ENCODE measurements at regions not wholly inside any gene's neighbourhood (a gene's known extent, or its start where the extent isn't known, plus 50 kb on each side); places are given as distances from the start of the nearest gene placed in this dataset.

GRCh38 chr5:125581311-125581710, 834.9 kb upstream of the ZNF608 start:
- DNase-seq (ENCODE audit: low spot score) (no peak), FAIRE-seq (no peak)

GRCh38 chr5:125582352-125582751, 835.9 kb upstream of the ZNF608 start:
- DNase-seq (ENCODE audit: low spot score) (no peak), FAIRE-seq (no peak)

GRCh38 chr5:125583321-125584139, 837.1 kb upstream of the ZNF608 start:
- FAIRE-seq (no peak), DNase-seq (ENCODE audit: low spot score) (no peak)

- DNase-seq (ENCODE audit: low spot score) (no peak), FAIRE-seq (no peak)
Observed at GRCh38 chr5:125584140-125584520, 837.7 kb upstream of the ZNF608 start.

GRCh38 chr5:125587631-125588030, 835.6 kb upstream of the GRAMD2B start:
- DNase-seq (ENCODE audit: low spot score), result no peak
- no peak for FAIRE-seq

GRCh38 chr5:125592856-125593255, 830.4 kb upstream of the GRAMD2B start:
- FAIRE-seq, result no peak
- DNase-seq (ENCODE audit: low spot score), result no peak

GRCh38 chr5:125595095-125595494, 828.1 kb upstream of the GRAMD2B start:
- no peak for FAIRE-seq

GRCh38 chr5:125595845-125596244, 827.4 kb upstream of the GRAMD2B start:
- FAIRE-seq, result no peak
- no peak for DNase-seq (ENCODE audit: low spot score)

More at GRCh38 chr5:125595095-125595494, 828.1 kb upstream of the GRAMD2B start:
- no peak for DNase-seq (ENCODE audit: low spot score)

- DNase-seq (ENCODE audit: low spot score), result no peak
- FAIRE-seq, result no peak
Observed at GRCh38 chr5:125597338-125597737, 825.9 kb upstream of the GRAMD2B start.

GRCh38 chr5:125600559-125600958, 822.6 kb upstream of the GRAMD2B start:
- DNase-seq (ENCODE audit: low spot score), result no peak
- FAIRE-seq, result no peak

GRCh38 chr5:125602184-125602583, 821.0 kb upstream of the GRAMD2B start:
- no peak for FAIRE-seq
- no peak for DNase-seq (ENCODE audit: low spot score)

- FAIRE-seq (no peak), DNase-seq (ENCODE audit: low spot score) (no peak)
Observed at GRCh38 chr5:125603321-125603720, 819.9 kb upstream of the GRAMD2B start.

GRCh38 chr5:125604104-125604503, 819.1 kb upstream of the GRAMD2B start:
- DNase-seq (ENCODE audit: low spot score) (no peak), FAIRE-seq (no peak)

- DNase-seq (ENCODE audit: low spot score) (no peak), FAIRE-seq (no peak)
Observed at GRCh38 chr5:125607018-125607417, 816.2 kb upstream of the GRAMD2B start.

- FAIRE-seq (no peak), DNase-seq (ENCODE audit: low spot score) (no peak)
Observed at GRCh38 chr5:125609011-125609410, 814.2 kb upstream of the GRAMD2B start.

- no peak for FAIRE-seq
- no peak for DNase-seq (ENCODE audit: low spot score)
Observed at GRCh38 chr5:125610892-125611291, 812.3 kb upstream of the GRAMD2B start.

- no peak for DNase-seq (ENCODE audit: low spot score)
- no peak for FAIRE-seq
Observed at GRCh38 chr5:125611541-125611940, 811.7 kb upstream of the GRAMD2B start.

- DNase-seq (ENCODE audit: low spot score), result no peak
- no peak for FAIRE-seq
Observed at GRCh38 chr5:125612181-125612721, 811.0 kb upstream of the GRAMD2B start.

GRCh38 chr5:125612776-125613175, 810.4 kb upstream of the GRAMD2B start:
- DNase-seq (ENCODE audit: low spot score), result no peak
- FAIRE-seq, result no peak

GRCh38 chr5:125630237-125630636, 793.0 kb upstream of the GRAMD2B start:
- no peak for DNase-seq (ENCODE audit: low spot score)
- FAIRE-seq, result no peak

GRCh38 chr5:125633523-125633922, 789.7 kb upstream of the GRAMD2B start:
- no peak for DNase-seq (ENCODE audit: low spot score)
- FAIRE-seq, result no peak

- DNase-seq (ENCODE audit: low spot score) (no peak), FAIRE-seq (no peak)
Observed at GRCh38 chr5:125634216-125634835, 788.9 kb upstream of the GRAMD2B start.

- FAIRE-seq (no peak), DNase-seq (ENCODE audit: low spot score) (no peak)
Observed at GRCh38 chr5:125639858-125640257, 783.4 kb upstream of the GRAMD2B start.

All from RCC 7860 (cell line).